Kidney (tissue), 13 donors: ENCODE measurements at regions not wholly inside any gene's neighbourhood (a gene's known extent, or its start where the extent isn't known, plus 50 kb on each side); places are given as distances from the start of the nearest gene placed in this dataset.

Source experiments
- DNase-seq, 5 donors: peaks; one replicate each; pipeline ENCODE4 v3.0.0-alpha.2; 2013 to 2020
- FAIRE-seq: peaks from 2 replicates; lab custom pipeline; 2012; peaks lifted over from hg19 to GRCh38; lab: Jason Lieb, UNC
- H3K27ac ChIP-seq, 2 donors: one replicate each; pipeline ENCODE4 v1.7.0; 2013; ENCODE audit warnings: low read depth in 2 of 2, low read length in 2 of 2, inconsistent platforms in 1 of 2
- H3K27me3 ChIP-seq: one replicate; pipeline ENCODE4 v1.7.1; 2013; ENCODE audit warnings: low read length, inconsistent platforms; ENCODE audit not compliant: control insufficient read depth, insufficient read depth
- H3K36me3 ChIP-seq, 3 donors: one replicate each; pipeline versions ENCODE4 v1.7.0 to v1.7.1; 2013; ENCODE audit warnings: low read length in 3 of 3, control low read depth in 1 of 3, inconsistent platforms in 1 of 3; ENCODE audit not compliant: insufficient read depth in 3 of 3, control insufficient read depth in 2 of 3
- H3K4me1 ChIP-seq, 3 donors: one replicate each; pipeline versions ENCODE4 v1.7.0 to v1.7.1; 2013; ENCODE audit warnings: low read length in 3 of 3, inconsistent platforms in 1 of 3, low read depth in 1 of 3; ENCODE audit not compliant: control insufficient read depth in 2 of 3, insufficient read depth in 2 of 3
- H3K4me3 ChIP-seq, 3 donors: one replicate each; pipeline versions ENCODE4 v1.7.0 to v1.8.1; 2013; ENCODE audit warnings: low read length in 3 of 3, control low read depth in 1 of 3, inconsistent platforms in 1 of 3
- H3K9ac ChIP-seq, 3 donors: one replicate each; pipeline versions ENCODE4 v1.7.0 to v1.7.1; 2013; ENCODE audit warnings: low read length in 3 of 3, control low read depth in 1 of 3, inconsistent platforms in 1 of 3
- H3K9me3 ChIP-seq, 3 donors: one replicate each; pipeline versions ENCODE4 v1.7.0 to v1.7.1; 2013; ENCODE audit warnings: low read length in 3 of 3, control low read depth in 1 of 3, inconsistent platforms in 1 of 3; ENCODE audit not compliant: control insufficient read depth in 2 of 3, insufficient read depth in 1 of 3
- CTCF ChIP-seq: IDR thresholded peaks from 3 replicates; pipeline ENCODE4 v1.5.1; 2012; ENCODE audit warnings: mild to moderate bottlenecking, moderate library complexity, borderline replicate concordance; ENCODE audit not compliant: insufficient read depth; ENCODE audit errors: extremely low read depth
- intact Hi-C: fragments of 100-400 bp; cut with DNase I; formaldehyde crosslinking; loops from one replicate; pipeline ENCODE4 v1.11.1; 2022
- donor health status: control.
- donor health status: control.
- donor health status: control.
- donor health status: control.
- donor health status: control.
- donor health status: DM: yes; HTN: yes; CAD: no.
- donor health status: Normal renal cell carcinoma (clear cell type).

GRCh38 chr1:30267856-30268255, 455.5 kb downstream of the MATN1 start:
- no peaks in the 10 kb centered on the region for H3K4me1 ChIP-seq
- H3K36me3 ChIP-seq = no peaks in the 10 kb centered on the region
- FAIRE-seq = no peak
- no peaks in the 10 kb centered on the region for H3K9me3 ChIP-seq
- TF ChIP-seq CTCF = no peak
- DNase-seq = no peak
- intact Hi-C loops = no loop called here
- H3K9ac ChIP-seq = no peak overlapping the region
- no peak overlapping the region for H3K27ac ChIP-seq
- H3K27me3 ChIP-seq = no peaks in the 10 kb centered on the region
- H3K4me3 ChIP-seq = no peak overlapping the region

DNA sequence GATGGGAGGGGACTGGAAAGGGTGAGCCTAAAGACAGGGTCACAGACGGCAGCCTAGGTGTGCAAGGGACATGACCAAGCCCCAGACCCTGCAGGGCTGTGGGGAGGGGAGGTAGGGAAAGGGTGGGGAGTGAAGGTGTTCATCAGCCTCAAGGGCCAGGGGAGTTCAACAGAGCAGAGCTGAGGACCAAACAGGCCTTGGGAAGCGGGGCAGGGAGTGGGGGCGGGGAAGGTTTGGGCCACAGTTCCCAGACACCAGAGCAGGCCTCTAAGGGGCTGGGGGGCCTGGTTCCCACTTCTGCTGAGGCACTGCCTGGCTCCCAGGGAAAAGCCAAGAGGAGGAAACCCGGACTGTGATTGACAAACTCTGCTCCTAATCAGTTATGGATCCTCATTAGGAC, 456.3 kb downstream of the MATN1 start:
- Histone ChIP-seq H3K4me3 (no peak overlapping the region), H3K9ac (no peak overlapping the region), H3K27ac (no peak overlapping the region), H3K36me3 (no peaks in the 10 kb centered on the region), H3K4me1 (no peaks in the 10 kb centered on the region), H3K27me3 (no peaks in the 10 kb centered on the region), H3K9me3 (no peaks in the 10 kb centered on the region)
- no peak for FAIRE-seq
- no peak for TF ChIP-seq CTCF
- no peak for DNase-seq
- intact Hi-C loops = no loop called here

DNA sequence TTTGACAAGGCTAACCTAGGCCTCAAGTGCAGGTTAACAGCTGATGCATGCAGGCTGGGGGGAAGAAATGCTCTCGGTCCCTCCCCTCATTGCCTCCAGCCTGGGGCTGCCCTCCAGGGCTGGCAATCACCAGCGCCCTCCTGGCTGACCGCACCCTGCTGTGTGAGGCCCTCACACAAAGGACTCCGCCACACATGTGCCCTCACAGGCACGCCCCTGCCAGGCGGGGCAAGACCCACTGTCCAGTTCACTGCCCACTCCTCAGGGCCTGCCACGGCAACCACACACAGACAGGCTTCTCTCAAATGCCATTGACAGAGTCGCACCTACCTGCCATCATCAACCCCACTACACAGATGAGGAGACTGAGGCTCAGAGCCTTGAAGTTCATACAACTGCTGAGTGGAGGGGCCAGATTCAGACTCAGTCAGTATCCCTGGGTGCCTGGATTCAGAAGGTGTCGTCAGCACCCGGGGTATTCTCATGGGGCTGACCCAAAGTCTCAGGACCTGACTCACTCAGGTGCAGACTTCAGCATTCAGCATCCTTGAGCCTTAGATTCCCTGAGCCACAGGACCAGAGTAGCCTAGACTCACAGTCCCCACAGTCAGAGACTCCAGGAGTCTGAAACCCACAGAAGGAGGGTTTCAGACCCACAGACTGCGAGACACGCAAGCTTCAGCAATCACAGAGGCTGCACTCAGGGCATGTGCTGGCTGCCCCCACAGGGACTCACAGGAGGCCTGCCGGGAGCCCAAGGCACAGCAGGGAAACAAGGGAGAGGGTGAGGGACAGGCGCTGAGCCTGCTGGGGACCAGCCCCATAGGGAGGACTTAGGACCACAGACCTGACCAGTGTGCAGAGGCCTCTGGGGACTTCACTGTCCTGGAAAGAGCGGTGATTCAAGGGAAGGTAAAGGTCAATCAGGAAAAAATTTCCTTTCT, 458.0 kb downstream of the MATN1 start:
- no peaks in the 10 kb centered on the region for H3K4me1 ChIP-seq
- no peak overlapping the region for H3K4me3 ChIP-seq
- no peaks in the 10 kb centered on the region for H3K27me3 ChIP-seq
- no peak overlapping the region for H3K27ac ChIP-seq
- no peak overlapping the region for H3K9ac ChIP-seq
- H3K9me3 ChIP-seq = no peaks in the 10 kb centered on the region
- FAIRE-seq (no peak), DNase-seq (peak in 1 of 5 donors; percentile 65)
- TF ChIP-seq CTCF = no peak
- intact Hi-C loops = no loop called here
- H3K36me3 ChIP-seq = no peaks in the 10 kb centered on the region
